ENCODE measurements at regions not wholly inside any gene's neighbourhood (a gene's known extent, or its start where the extent isn't known, plus 50 kb on each side); places are given as distances from the start of the nearest gene placed in this dataset.
"Not testable (repeated sequence)": the region's sequence is repeated elsewhere in the genome, so short reads cannot be mapped to it uniquely, and the experiment has no call there.

DNA sequence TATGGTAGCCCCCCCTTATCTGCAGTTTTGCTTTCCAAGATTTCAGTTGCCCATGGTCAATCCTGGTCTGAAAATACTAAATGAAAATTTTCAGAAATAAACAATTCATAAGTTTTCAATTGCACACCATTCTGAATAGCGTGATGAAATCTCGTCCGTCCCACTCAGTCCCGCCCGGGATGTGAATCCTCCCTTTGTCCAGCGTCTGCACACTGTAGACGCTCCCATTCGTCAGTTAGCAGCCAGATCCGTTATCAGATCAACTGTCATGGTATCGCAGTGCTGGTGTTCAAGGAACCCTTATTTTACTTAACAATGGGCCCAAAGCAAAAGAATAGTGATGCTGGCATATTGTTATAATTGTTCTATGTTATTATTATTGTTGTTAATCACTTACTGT lies 98.6 kb downstream of the TMEM215 start:
- Histone ChIP-seq H3K27me3 (ENCODE audit: control insufficient read depth, insufficient read depth, low read length) (no peaks in the 10 kb centered on the region), H3K36me3 (ENCODE audit: control insufficient read depth, insufficient read depth, low read length) (no peaks in the 10 kb centered on the region), H3K4me3 (ENCODE audit: low read depth, low read length) (no peak overlapping the region)
- CTCF ChIA-PET: interaction anchor here (0.9 kb wide), 1 partner anchor 9 kb away, joined by 3 read pairs; no protein-coding TSS in a partner anchor
- no peak for DNase-seq (ENCODE audit: low read depth)
- TF ChIP-seq, protein P1, sequence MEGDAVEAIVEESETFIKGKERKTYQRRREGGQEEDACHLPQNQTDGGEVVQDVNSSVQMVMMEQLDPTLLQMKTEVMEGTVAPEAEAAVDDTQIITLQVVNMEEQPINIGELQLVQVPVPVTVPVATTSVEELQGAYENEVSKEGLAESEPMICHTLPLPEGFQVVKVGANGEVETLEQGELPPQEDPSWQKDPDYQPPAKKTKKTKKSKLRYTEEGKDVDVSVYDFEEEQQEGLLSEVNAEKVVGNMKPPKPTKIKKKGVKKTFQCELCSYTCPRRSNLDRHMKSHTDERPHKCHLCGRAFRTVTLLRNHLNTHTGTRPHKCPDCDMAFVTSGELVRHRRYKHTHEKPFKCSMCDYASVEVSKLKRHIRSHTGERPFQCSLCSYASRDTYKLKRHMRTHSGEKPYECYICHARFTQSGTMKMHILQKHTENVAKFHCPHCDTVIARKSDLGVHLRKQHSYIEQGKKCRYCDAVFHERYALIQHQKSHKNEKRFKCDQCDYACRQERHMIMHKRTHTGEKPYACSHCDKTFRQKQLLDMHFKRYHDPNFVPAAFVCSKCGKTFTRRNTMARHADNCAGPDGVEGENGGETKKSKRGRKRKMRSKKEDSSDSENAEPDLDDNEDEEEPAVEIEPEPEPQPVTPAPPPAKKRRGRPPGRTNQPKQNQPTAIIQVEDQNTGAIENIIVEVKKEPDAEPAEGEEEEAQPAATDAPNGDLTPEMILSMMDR (IDR thresholded peaks at IDR 0.05; ENCODE audit: insufficient read depth, low read depth, low read length): no peak
- POLR2A ChIA-PET: no interaction called here

DNA sequence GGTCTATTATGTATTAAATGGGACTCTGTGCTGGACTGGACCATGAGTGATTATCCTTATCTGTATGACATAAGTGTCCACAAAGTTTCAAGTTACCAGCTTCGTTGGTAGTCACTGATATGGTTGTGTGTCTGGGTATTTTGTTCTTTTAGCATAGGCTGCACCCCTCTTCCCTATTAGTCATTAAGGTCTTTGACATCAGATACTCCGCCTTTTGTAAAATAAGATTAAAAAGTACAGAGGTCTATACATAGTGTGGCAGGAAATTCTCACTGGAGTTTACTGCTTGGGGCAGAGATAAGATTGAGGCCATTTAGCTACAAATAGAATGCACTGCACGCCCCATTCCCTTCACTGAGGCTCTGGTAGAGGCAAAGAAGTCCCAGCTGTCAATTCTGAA lies 99.4 kb downstream of the TMEM215 start:
- TF ChIP-seq, protein P1 (IDR thresholded peaks at IDR 0.05; ENCODE audit: insufficient read depth, low read depth, low read length): no peak
- Histone ChIP-seq H3K36me3 (ENCODE audit: control insufficient read depth, insufficient read depth, low read length) (no peaks in the 10 kb centered on the region), H3K27me3 (ENCODE audit: control insufficient read depth, insufficient read depth, low read length) (no peaks in the 10 kb centered on the region), H3K4me3 (ENCODE audit: low read depth, low read length) (no peak overlapping the region)
- CTCF ChIA-PET: no interaction called here
- DNase-seq (ENCODE audit: low read depth): no peak
- POLR2A ChIA-PET: no interaction called here

DNA sequence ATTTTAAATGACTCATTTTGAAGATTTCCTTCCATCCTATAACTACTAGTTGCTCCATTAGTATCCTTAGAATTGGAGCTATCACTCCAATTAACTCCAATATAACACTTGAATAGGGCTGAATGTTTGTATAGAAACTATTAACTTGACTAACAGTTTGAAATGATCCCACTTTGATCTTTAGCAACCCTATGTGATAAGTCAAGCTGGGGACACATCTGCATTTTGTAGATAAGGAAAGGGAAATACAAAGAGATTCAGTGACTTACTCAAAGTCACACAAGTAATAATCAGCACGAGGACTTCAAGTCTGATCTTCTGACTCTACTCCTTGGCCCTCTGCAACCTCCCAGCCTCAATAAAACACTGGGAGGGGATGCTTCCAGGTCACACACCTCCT lies 101.1 kb downstream of the TMEM215 start:
- POLR2A ChIA-PET: no interaction called here

DNA sequence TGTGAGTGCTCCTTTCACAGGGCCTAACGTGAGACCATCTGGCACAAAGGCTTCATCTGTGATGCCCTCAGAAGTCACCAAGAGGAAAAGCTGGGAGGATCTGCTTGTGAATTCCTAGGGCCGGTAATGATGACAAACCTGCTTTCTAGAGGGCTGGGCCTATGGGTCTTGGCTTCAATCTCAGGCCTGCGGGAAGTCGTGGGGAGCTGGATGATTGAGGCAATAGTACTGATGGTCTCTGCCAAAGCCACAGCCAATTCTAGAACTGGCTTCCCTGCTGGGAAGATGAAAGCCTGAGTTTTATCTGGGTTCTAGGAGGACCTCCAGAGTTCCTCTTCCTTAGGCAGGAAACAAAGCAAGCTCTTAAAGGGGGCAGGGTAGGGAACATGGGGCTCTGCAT lies 102.7 kb downstream of the TMEM215 start:
- H3K27me3 ChIP-seq (ENCODE audit: control insufficient read depth, insufficient read depth, low read length): no peaks in the 10 kb centered on the region
- H3K36me3 ChIP-seq (ENCODE audit: control insufficient read depth, insufficient read depth, low read length): no peaks in the 10 kb centered on the region
- TF ChIP-seq, protein P1 (IDR thresholded peaks at IDR 0.05; ENCODE audit: insufficient read depth, low read depth, low read length): no peak
- no peak overlapping the region for H3K4me3 ChIP-seq (ENCODE audit: low read depth, low read length)
- CTCF ChIA-PET: no interaction called here
- POLR2A ChIA-PET: no interaction called here
- DNase-seq (ENCODE audit: low read depth): no peak

More for the DNA sequence above, 101.1 kb downstream of the TMEM215 start:
- TF ChIP-seq, protein P1 (IDR thresholded peaks at IDR 0.05; ENCODE audit: insufficient read depth, low read depth, low read length): no peak
- H3K27me3 ChIP-seq (ENCODE audit: control insufficient read depth, insufficient read depth, low read length): no peaks in the 10 kb centered on the region
- no peaks in the 10 kb centered on the region for H3K36me3 ChIP-seq (ENCODE audit: control insufficient read depth, insufficient read depth, low read length)
- CTCF ChIA-PET: no interaction called here
- H3K4me3 ChIP-seq (ENCODE audit: low read depth, low read length): no peak overlapping the region
- DNase-seq (ENCODE audit: low read depth): no peak

DNA sequence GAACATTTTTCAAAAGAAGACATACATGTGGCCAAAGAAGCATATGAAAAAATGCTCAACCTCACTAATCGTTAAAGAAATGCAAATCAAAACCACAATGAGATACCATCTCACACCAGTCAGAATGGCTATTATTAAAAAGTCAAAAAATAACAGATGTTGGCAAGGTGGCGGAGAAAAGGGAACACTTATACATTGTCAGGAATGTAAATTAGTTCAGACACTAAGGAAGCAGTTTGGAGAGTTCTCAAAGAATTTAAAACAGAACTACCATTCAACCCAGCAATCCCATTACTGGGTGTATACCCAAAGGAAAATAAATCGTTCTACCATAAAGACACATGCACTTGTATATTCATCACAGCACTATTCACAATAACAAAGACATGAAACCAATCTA lies 106.9 kb downstream of the APTX start:
- CTCF ChIA-PET: not testable (repeated sequence)

DNA sequence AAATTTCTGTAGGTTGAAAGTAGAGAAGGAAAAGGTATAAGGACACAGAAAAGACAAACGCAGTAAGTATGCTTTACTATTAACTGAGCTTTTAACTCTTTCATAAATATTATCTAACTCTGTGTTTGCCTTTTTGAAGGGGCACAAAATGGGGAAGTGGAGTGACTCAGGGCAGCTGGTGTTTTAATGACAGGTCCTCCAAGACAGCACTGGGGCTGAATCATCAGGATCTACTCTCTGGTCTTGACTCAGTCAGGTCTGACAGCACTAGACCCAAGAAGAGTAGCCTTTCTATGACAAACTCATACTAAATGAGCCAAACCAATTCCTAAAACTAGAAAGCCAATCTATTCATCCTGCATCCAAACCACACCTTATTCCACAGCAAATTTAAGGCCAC lies 102.2 kb downstream of the APTX start:
- Histone ChIP-seq H3K4me3 (ENCODE audit: low read depth, low read length) (no peak overlapping the region), H3K27me3 (ENCODE audit: control insufficient read depth, insufficient read depth, low read length) (no peaks in the 10 kb centered on the region), H3K36me3 (ENCODE audit: control insufficient read depth, insufficient read depth, low read length) (no peaks in the 10 kb centered on the region)
- no peak for DNase-seq (ENCODE audit: low read depth)
- TF ChIP-seq, protein P1 (IDR thresholded peaks at IDR 0.05; ENCODE audit: insufficient read depth, low read depth, low read length): no peak
- POLR2A ChIA-PET: no interaction called here
- CTCF ChIA-PET: interaction anchor here (1.3 kb wide), 1 partner anchor 12 kb away, joined by 4 read pairs; no protein-coding TSS in a partner anchor

More for the DNA sequence above, 106.9 kb downstream of the APTX start:
- H3K4me3 ChIP-seq (ENCODE audit: low read depth, low read length); POLR2A ChIA-PET; H3K36me3 ChIP-seq (ENCODE audit: control insufficient read depth, insufficient read depth, low read length); DNase-seq (ENCODE audit: low read depth); H3K27me3 ChIP-seq (ENCODE audit: control insufficient read depth, insufficient read depth, low read length): not testable (repeated sequence)

Measured in BJ (cell line).